ENCODE measurements at regions not wholly inside any gene's neighbourhood (a gene's known extent, or its start where the extent isn't known, plus 50 kb on each side); places are given as distances from the start of the nearest gene placed in this dataset.

GRCh38 chr12:59314209-59314608, 281.6 kb upstream of the SLC16A7 start:
- no peak for TF ChIP-seq CTCF (IDR thresholded peaks at IDR 0.05)
- no peak for TF ChIP-seq POLR2A (IDR thresholded peaks at IDR 0.05)

All from Peyer's patch (tissue), 4 donors.